PFSK-1 (cell line): ENCODE measurements at regions not wholly inside any gene's neighbourhood (a gene's known extent, or its start where the extent isn't known, plus 50 kb on each side); places are given as distances from the start of the nearest gene placed in this dataset.

Experiments used
- FOXP2 ChIP-seq: optimal IDR thresholded peaks from 2 replicates; pipeline ENCODE3; 2011; ENCODE audit warnings: borderline replicate concordance, control low read depth, inconsistent platforms; ENCODE audit not compliant: insufficient read depth; ENCODE audit errors: extremely low read length, extremely low read depth
- POLR2AphosphoS5 ChIP-seq: IDR thresholded peaks from 2 replicates; pipeline ENCODE4 v1.6.1; 2012; ENCODE audit warnings: low read depth, mild to moderate bottlenecking, control low read depth, low read length, moderate library complexity
- REST ChIP-seq, 2 experiments: IDR thresholded peaks; 2 replicates each; pipeline versions ENCODE4 v1.6.1 to v1.8.0; 2011 to 2012; ENCODE audit warnings: low read depth in 2 of 2, low read length in 2 of 2, control low read depth in 1 of 2, inconsistent platforms in 1 of 2, mild to moderate bottlenecking in 1 of 2, moderate library complexity in 1 of 2; ENCODE audit not compliant: insufficient read depth in 1 of 2

- TF ChIP-seq REST (IDR thresholded peaks at IDR 0.05; ENCODE audit: insufficient read depth in 1 of 2, low read depth in 2 of 2, low read length in 2 of 2) (no peak), FOXP2 (no peak), POLR2AphosphoS5 (no peak)
These were observed 1802.7 kb downstream of the SUCLG1 start for GRCh38 chr2:82656420-82656819.
